WERI-Rb-1 (cell line): ENCODE measurements at regions not wholly inside any gene's neighbourhood (a gene's known extent, or its start where the extent isn't known, plus 50 kb on each side); places are given as distances from the start of the nearest gene placed in this dataset.

ENCODE experiments used
- DNase-seq: peaks from one replicate; pipeline ENCODE4 v3.0.0-alpha.2; 2020
- H3K27ac ChIP-seq: fragments of 250-450 bp; sonication (Bioruptor Pico); 2 replicates; pipeline ENCODE4 v1.5.1; 2020; ENCODE audit warnings: mild to moderate bottlenecking, moderate library complexity
- H3K27me3 ChIP-seq: fragments of 250-450 bp; sonication (Bioruptor Pico); 2 replicates; pipeline ENCODE4 v1.5.1; 2021; ENCODE audit warnings: mild to moderate bottlenecking, low read depth, moderate library complexity; ENCODE audit not compliant: insufficient read depth, severe bottlenecking
- H3K36me3 ChIP-seq: fragments of 250-450 bp; sonication (Bioruptor Pico); 2 replicates; pipeline ENCODE4 v1.5.1; 2020; ENCODE audit warnings: mild to moderate bottlenecking, moderate library complexity
- H3K4me3 ChIP-seq: 2 replicates; pipeline ENCODE4 v1.5.1; 2011; ENCODE audit warnings: low read depth, mild to moderate bottlenecking, control low read depth, low read length
- H3K9me3 ChIP-seq: fragments of 250-450 bp; sonication (Bioruptor Pico); 2 replicates; pipeline ENCODE4 v1.5.1; 2021; ENCODE audit warnings: mild to moderate bottlenecking, moderate library complexity; ENCODE audit not compliant: severe bottlenecking
- CTCF ChIP-seq: IDR thresholded peaks from 2 replicates; pipeline ENCODE4 v1.5.1; 2011; ENCODE audit warnings: low read depth, mild to moderate bottlenecking, control low read depth, inconsistent platforms, low read length

DNA sequence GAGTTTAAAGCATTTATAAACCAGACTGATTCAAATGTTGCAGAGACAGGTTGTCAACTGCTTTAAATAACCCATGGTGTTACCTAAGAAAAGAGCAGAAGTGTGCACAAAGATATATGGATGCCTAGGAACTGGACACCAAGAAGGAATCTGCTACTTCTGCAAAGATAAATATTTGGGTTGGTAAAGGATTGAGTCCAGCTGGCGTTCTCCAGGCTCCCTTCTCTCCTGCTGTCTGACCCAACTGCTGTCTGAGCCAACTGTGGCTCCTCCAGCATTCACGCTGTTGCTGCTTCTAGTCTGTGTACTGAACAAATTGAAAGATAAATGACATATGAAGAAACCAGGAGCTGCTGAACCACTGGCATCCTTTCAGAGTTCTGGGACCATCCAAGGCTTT lies 1167.8 kb upstream of the PRKX start:
- Histone ChIP-seq H3K27ac (no peak overlapping the region), H3K9me3 (no peaks in the 10 kb centered on the region), H3K4me3 (no peak overlapping the region), H3K36me3 (no peaks in the 10 kb centered on the region), H3K27me3 (peaks cover 17% of the 10 kb centered on the region)
- no peak for TF ChIP-seq CTCF
- no peak for DNase-seq

- Histone ChIP-seq H3K4me3 (no peak overlapping the region), H3K36me3 (no peaks in the 10 kb centered on the region), H3K27me3 (peaks cover 25% of the 10 kb centered on the region), H3K27ac (no peak overlapping the region), H3K9me3 (no peaks in the 10 kb centered on the region)
- TF ChIP-seq CTCF, result no peak
- no peak for DNase-seq
Measured at GRCh38 chrX:4878640-4879039, 1165.2 kb upstream of the PRKX start.

GRCh38 chrX:4876268-4876667 lies 1162.8 kb upstream of the PRKX start:
- Histone ChIP-seq H3K27me3 (peaks cover 32% of the 10 kb centered on the region), H3K9me3 (no peaks in the 10 kb centered on the region), H3K27ac (no peak overlapping the region), H3K36me3 (no peaks in the 10 kb centered on the region), H3K4me3 (no peak overlapping the region)
- DNase-seq, result no peak
- TF ChIP-seq CTCF, result no peak

- H3K27ac ChIP-seq, result no peak overlapping the region
- TF ChIP-seq CTCF, result no peak
- H3K4me3 ChIP-seq, result no peak overlapping the region
- no peaks in the 10 kb centered on the region for H3K36me3 ChIP-seq
- H3K27me3 ChIP-seq, result peaks cover 40% of the 10 kb centered on the region
- H3K9me3 ChIP-seq, result no peaks in the 10 kb centered on the region
- no peak for DNase-seq
Measured at GRCh38 chrX:4851534-4851933, 1138.1 kb upstream of the PRKX start.

GRCh38 chrX:4850312-4850711 lies 1136.9 kb upstream of the PRKX start:
- Histone ChIP-seq H3K9me3 (no peaks in the 10 kb centered on the region), H3K36me3 (no peaks in the 10 kb centered on the region), H3K27ac (no peak overlapping the region), H3K27me3 (peaks cover 30% of the 10 kb centered on the region), H3K4me3 (no peak overlapping the region)
- DNase-seq, result no peak
- no peak for TF ChIP-seq CTCF

DNA sequence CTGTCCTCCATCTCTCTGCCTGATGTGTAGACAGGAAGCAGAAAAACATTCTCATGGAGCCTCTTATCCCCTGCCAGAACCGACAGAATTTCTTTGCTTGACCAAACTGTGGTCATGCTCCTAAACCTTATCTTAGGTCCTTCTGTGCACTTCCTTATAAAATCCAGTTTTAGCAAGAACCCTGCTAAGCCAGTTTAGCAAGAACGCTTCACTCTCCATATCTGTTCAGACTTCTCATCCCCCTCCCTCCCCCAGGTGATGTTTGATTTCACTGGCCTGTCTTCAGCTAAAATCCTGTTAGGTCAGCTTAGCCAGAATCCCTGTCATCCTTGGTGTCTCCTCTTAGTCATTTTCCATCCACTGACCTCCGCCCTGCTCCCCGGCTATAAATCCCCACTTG lies 1130.9 kb upstream of the PRKX start:
- Histone ChIP-seq H3K27me3 (no peaks in the 10 kb centered on the region), H3K4me3 (no peak overlapping the region), H3K9me3 (no peaks in the 10 kb centered on the region), H3K27ac (no peak overlapping the region), H3K36me3 (no peaks in the 10 kb centered on the region)
- TF ChIP-seq CTCF, result no peak
- no peak for DNase-seq
